ENCODE measurements at regions not wholly inside any gene's neighbourhood (a gene's known extent, or its start where the extent isn't known, plus 50 kb on each side); places are given as distances from the start of the nearest gene placed in this dataset.
"Not testable (repeated sequence)": the region's sequence is repeated elsewhere in the genome, so short reads cannot be mapped to it uniquely, and the experiment has no call there.

- no peak for DNase-seq
These were observed 117.5 kb downstream of the RIN2 start for GRCh38 chr20:19875376-19876221.

DNA sequence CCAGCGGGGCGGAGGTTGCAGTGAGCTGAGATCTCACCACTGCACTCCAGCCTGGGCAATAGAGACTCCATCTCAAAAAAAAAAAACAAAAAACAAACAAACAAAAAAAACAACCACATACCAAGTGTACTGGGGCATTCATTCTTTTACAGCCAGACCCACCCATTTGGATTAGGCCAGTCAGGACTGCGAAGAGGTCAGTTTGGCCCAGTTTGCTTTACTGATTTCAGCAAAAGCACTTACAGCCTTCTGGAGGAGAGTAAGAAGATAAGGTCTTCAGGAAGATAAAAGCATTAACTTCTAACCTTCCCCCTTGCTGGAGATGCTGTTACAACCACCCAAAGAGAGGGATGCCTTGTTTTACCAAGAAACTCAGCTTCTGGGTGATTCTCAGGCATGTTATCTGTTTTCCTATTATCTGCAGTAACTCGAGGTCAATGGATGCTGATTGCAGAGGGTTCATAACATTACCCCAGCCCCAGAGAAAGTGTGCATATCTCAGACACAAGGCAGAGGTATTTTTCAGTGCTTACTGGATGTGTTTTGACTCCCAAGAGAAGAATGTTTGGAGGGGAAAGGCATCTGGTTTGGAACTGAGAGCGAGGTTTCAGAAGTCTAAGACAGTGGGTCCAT lies 118.9 kb downstream of the RIN2 start:
- no peak for DNase-seq

DNA sequence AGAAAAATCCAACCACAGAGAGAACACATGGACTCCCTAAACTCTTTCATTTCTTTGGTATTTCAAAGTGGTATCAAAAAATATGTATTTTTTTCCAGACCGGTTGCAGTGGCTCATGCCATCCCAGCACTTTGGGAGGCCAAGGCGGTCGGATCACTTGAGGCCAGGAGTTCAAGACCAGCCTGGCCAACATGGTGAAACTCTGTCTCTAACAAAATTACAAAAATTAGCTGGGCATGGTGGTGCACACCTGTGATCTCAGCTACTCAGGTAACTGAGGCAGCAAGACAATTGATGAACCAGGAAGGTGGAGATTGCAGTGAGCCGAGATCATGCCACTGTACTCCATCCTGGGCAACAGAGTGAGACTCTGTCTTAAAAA lies 121.8 kb downstream of the RIN2 start:
- not testable (repeated sequence) for DNase-seq

GRCh38 chr20:19880256-19881079 lies 122.4 kb downstream of the RIN2 start:
- DNase-seq, result no peak

DNA sequence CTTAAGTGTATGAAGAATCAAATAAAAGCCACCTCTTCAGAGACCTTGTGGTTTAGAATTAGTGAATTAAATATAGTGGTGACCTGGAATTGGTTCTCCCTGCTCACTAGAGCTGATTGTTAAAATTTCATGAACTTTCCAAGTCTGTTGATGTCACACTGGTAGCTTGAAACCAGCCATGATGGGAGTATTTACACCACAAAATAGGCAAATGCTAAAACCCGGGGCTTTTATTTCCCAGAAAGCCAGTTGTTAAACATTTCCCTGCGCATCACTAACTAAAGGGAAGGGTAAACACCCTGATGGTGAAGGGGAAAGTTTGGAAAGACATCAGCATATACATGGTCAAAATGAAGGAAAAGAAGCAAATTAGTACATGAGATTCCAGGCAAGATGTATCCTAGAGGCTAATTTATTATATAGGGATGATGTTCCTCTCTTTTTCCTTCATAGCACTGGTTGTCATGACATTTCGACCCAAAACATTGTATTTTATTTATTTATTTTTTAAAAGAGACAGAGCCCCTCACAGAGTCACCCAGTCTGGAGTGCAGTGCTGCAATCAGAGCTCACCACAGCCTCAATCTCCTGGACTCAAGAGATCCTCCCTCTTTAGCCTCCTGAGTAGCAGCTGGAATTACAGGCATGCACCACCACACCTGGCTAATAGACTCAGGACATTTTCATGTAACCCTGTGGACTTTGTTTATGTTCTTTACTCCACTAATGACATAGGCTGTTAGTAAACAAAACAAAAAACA lies 123.2 kb downstream of the RIN2 start:
- no peak for DNase-seq

DNA sequence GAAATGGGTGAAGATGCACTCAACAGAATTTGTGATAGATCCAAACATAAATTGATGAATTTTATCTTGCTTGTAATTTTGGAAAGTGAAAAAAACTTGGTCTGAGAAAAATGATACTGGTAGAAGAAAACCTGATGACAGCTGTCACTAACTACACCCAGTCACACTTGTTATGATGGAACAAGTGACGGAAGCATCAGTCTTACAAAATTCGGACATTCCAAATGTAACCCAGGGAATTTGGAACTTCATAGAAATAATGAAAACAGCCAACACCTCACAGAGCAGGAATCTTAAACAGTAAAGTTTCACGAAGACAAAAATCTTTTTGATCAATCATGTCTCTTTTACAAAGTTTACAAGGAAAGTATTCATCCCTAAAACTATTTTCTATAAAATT lies 123.9 kb downstream of the RIN2 start:
- DNase-seq, result no peak

GRCh38 chr20:19882446-19882845 lies 124.4 kb downstream of the RIN2 start:
- DNase-seq, result no peak

DNA sequence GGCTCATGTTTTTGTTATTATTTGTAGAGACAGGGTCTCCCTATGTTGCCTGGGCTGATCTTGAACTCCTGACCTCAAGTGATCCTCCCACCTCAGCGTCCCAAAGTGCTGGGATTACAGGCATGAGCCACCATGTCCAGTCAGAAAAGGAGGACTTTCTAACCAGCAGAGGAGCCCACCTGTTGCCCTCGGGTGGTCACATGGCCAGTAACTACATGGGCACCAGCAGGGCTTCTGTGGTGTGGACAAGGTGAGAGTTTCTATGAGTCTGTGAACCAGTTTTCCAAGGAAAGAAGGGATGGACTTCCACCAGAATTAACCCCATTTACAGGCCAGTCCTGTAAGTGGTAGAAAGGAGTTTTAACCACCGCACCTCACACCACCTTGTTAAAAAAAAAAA lies 125.4 kb downstream of the RIN2 start:
- DNase-seq, result no peak

GRCh38 chr20:19885594-19885938 lies 127.5 kb downstream of the RIN2 start:
- no peak for DNase-seq

- no peak for DNase-seq
These were observed 128.0 kb downstream of the RIN2 start for GRCh38 chr20:19885939-19886660.

- DNase-seq, result no peak
These were observed 128.7 kb downstream of the RIN2 start for GRCh38 chr20:19886661-19887288.

- no peak for DNase-seq
These were observed 129.4 kb upstream of the NAA20 start for GRCh38 chr20:19887556-19888268.

DNA sequence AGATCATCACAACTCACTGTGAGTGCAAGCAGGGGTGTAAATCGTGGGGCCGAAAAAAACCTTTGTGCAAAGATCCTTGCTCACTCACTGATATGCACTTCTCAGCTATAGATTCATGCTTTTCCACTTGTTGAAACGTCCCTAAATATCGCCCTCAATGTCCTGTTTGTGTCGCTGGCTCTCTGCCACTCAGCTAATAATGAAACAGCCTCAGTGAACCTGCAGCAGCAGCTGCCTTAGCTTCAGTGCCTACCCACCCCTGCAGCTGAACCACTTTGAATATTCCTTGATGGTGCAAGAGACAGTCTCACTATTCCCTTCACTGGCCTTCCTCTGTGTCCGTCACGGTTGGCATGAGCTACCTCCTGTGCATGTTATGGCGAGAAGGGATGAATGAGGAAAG lies 128.9 kb upstream of the NAA20 start:
- DNase-seq, result no peak

DNA sequence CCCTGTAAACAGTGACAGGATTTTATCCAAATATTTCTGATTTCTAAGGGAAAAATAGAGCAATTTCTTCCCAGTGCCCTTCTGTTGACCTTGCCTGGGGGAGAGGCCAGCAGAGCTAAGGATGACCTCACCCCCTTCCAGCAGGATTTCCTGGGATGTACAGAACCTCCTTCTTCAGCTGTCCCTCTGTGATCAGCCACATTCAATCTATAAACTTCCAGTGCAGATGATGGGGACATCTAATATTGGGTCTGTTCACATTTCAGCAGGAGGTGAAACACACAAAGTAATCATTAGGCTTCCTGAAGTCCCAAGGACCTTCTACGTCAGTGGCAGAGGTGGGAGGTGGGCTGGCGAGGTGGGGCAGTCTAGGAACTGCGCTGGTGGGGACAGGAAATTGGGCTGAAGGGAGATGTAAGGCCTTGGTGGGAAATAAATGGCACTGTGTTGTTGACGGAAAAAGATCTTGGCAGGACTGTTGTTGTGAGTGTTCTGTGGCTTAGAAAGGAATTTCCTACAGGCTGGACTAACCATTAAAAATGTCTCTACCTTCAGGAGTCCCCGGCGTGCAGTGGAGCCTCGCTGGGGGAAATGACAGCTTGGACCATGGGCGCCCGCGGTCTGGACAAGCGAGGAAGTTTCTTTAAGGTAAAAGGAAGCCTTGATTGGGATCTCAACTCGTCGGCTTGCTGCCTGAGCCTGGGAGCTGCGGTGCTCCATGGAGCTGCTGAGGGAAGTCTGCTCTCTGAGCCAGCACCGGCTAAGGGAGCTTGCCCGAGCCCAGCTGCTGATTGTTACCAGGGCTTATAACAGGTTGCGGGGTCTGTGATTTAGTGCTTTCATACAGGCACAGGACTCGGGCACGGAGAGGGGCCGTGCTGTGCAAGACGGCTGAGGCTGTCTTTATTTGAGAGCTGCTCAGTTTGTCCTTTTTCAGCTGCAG lies 127.9 kb upstream of the NAA20 start:
- no peak for DNase-seq

GRCh38 chr20:19890445-19891051 lies 126.6 kb upstream of the NAA20 start:
- no peak for DNase-seq

DNA sequence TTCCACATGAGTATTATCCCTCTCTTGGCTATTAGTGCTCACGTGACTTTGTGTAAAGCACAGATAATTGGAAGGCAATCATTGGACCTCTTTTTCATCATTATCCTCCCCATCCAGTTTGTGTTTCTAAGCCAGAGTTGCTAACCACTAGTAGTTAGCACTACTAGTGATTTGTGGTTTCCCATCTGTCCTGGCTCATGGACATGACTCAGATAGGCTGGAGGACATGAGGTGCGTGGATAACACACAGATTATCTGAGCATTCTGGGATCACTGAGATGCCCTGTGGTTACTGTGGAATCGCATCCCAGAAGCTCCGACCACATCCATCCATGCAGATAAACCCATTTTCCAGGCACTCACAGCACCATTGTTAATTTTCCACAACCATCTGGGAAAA lies 123.8 kb upstream of the NAA20 start:
- DNase-seq, result no peak

GRCh38 chr20:19895761-19896160 lies 121.4 kb upstream of the NAA20 start:
- no peak for DNase-seq

GRCh38 chr20:19897891-19898290 lies 119.3 kb upstream of the NAA20 start:
- no peak for DNase-seq

DNA sequence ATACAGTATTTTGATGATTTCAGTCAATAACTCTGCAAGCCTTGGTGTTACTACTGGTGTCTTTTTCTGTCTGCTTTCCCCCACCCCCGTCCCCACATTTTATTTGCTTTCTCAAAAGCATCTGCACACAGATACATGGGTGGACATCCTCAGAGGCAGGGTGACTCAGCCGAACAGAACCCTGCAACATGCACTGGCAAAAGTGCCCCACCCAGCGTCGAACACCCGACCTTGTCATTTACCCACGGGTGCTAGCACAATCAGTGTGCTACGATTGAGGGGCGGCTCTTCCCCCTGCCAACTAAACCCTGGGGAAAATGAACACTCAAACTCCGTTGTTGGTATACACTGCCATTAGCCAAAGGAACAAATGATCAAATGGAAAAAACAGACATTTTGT lies 115.9 kb upstream of the NAA20 start:
- DNase-seq, result no peak

Data from T-helper 1 cell (primary cell).